DND-41 (cell line): ENCODE measurements at regions not wholly inside any gene's neighbourhood (a gene's known extent, or its start where the extent isn't known, plus 50 kb on each side); places are given as distances from the start of the nearest gene placed in this dataset.

Experiments used
- CTCF ChIP-seq: IDR thresholded peaks from 2 replicates; pipeline ENCODE4 v1.5.1; 2012; ENCODE audit warnings: borderline replicate concordance, low read length, moderate library complexity, mild to moderate bottlenecking; ENCODE audit not compliant: poor library complexity, severe bottlenecking; ENCODE audit errors: extremely low read depth
- EZH2 ChIP-seq: IDR thresholded peaks from 3 replicates; pipeline ENCODE4 v1.6.1; 2012; ENCODE audit warnings: borderline replicate concordance, low read depth, mild to moderate bottlenecking, moderate library complexity, low read length, inconsistent platforms; ENCODE audit not compliant: severe bottlenecking

- TF ChIP-seq CTCF (no peak), EZH2 (no peak)
These were observed 184.6 kb upstream of the PHYHIPL start for GRCh38 chr10:58991856-58992255.
